Sigmoid colon (tissue), 4 donors: ENCODE measurements at regions not wholly inside any gene's neighbourhood (a gene's known extent, or its start where the extent isn't known, plus 50 kb on each side); places are given as distances from the start of the nearest gene placed in this dataset.

Experiments used
- EP300 ChIP-seq, 4 donors: sonication (generic); formaldehyde crosslinking; IDR thresholded peaks; one replicate each; pipeline ENCODE4 v1.6.1; 2017; ENCODE audit warnings: antibody characterized with exemption in 4 of 4
- POLR2A ChIP-seq, 2 donors: fragments of 450-650 bp; IDR thresholded peaks; one replicate each; pipeline ENCODE4 v1.6.1; 2016; ENCODE audit warnings: antibody characterized with exemption in 2 of 2, mild to moderate bottlenecking in 2 of 2, moderate library complexity in 2 of 2
- POLR2AphosphoS5 ChIP-seq, 4 donors: sonication (generic); formaldehyde crosslinking; IDR thresholded peaks; one replicate each; pipeline ENCODE4 v1.6.1; 2017; ENCODE audit warnings: antibody characterized with exemption in 4 of 4
- TF ChIP-seq, protein P1 (sequence below), 4 experiments: fragments of 450-650 bp in 3 of 4; fragments of 200-600 bp in 1 of 4; IDR thresholded peaks; one replicate each; pipeline ENCODE4 v1.5.1; 2016 to 2019; ENCODE audit warnings: antibody characterized with exemption in 4 of 4, mild to moderate bottlenecking in 3 of 4, moderate library complexity in 2 of 4

DNA sequence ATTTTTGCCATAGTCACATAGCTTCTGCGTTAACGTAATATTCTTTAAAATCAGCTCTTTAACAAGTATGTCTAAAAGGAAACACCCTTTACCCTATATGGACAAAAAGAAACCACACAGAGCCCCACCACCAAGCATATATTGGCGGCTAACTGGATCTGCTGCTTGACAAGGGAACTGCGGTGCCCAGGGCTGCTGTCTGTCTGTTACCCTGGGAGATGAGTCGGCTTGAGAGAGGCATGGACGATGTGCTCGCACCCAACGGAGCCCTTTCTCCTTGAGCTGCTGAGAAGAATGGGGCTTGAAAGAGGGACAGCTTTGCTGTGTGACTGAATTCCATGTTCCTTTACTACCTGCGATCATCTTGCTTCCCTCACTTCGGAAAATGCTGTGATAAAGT is 158.6 kb upstream of the SHB start:
- TF ChIP-seq, protein P1, sequence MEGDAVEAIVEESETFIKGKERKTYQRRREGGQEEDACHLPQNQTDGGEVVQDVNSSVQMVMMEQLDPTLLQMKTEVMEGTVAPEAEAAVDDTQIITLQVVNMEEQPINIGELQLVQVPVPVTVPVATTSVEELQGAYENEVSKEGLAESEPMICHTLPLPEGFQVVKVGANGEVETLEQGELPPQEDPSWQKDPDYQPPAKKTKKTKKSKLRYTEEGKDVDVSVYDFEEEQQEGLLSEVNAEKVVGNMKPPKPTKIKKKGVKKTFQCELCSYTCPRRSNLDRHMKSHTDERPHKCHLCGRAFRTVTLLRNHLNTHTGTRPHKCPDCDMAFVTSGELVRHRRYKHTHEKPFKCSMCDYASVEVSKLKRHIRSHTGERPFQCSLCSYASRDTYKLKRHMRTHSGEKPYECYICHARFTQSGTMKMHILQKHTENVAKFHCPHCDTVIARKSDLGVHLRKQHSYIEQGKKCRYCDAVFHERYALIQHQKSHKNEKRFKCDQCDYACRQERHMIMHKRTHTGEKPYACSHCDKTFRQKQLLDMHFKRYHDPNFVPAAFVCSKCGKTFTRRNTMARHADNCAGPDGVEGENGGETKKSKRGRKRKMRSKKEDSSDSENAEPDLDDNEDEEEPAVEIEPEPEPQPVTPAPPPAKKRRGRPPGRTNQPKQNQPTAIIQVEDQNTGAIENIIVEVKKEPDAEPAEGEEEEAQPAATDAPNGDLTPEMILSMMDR (IDR thresholded peaks at IDR 0.05): no peak
- TF ChIP-seq POLR2A (IDR thresholded peaks at IDR 0.05): no peak
- no peak for TF ChIP-seq EP300 (IDR thresholded peaks at IDR 0.05)
- TF ChIP-seq POLR2AphosphoS5 (IDR thresholded peaks at IDR 0.05): no peak
